ENCODE measurements at regions not wholly inside any gene's neighbourhood (a gene's known extent, or its start where the extent isn't known, plus 50 kb on each side); places are given as distances from the start of the nearest gene placed in this dataset.

GRCh38 chr12:125643055-125643454, 577.8 kb downstream of the AACS start:
- in situ Hi-C loops (cut with MboI; ENCODE audit: low sequenced_read_pairs) = no loop called here

GRCh38 chr12:125645724-125646123, 580.5 kb downstream of the AACS start:
- in situ Hi-C loops (cut with MboI; ENCODE audit: low sequenced_read_pairs) = no loop called here

- in situ Hi-C loops (cut with MboI; ENCODE audit: low sequenced_read_pairs) = no loop called here
Measured at GRCh38 chr12:125650587-125650986, 585.4 kb downstream of the AACS start.

DNA sequence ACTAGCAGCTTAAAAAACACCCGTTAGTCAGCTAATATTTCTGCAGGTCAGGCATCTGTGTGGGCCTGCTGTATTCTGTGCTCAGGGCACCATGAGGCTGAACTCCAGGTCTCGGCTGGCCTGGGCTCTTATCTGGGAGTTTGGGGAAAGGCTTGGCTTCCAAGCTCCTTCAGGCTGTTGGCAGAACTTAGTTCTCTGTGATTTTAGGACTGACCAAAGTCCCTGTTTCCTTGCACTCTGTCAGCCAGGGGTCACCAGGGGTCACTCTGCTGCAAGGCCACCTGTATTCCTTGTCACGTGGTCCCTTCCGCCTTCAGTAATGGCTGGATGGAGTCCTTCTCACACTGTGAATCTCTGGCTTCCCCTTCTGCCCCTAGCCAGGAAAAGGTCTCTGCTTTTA, 586.4 kb downstream of the AACS start:
- in situ Hi-C loops (cut with MboI; ENCODE audit: low sequenced_read_pairs) = no loop called here

GRCh38 chr12:125652681-125653080, 587.4 kb downstream of the AACS start:
- in situ Hi-C loops (cut with MboI; ENCODE audit: low sequenced_read_pairs) = no loop called here

- in situ Hi-C loops (cut with MboI; ENCODE audit: low sequenced_read_pairs) = no loop called here
Measured at GRCh38 chr12:125657681-125658080, 592.4 kb downstream of the AACS start.

DNA sequence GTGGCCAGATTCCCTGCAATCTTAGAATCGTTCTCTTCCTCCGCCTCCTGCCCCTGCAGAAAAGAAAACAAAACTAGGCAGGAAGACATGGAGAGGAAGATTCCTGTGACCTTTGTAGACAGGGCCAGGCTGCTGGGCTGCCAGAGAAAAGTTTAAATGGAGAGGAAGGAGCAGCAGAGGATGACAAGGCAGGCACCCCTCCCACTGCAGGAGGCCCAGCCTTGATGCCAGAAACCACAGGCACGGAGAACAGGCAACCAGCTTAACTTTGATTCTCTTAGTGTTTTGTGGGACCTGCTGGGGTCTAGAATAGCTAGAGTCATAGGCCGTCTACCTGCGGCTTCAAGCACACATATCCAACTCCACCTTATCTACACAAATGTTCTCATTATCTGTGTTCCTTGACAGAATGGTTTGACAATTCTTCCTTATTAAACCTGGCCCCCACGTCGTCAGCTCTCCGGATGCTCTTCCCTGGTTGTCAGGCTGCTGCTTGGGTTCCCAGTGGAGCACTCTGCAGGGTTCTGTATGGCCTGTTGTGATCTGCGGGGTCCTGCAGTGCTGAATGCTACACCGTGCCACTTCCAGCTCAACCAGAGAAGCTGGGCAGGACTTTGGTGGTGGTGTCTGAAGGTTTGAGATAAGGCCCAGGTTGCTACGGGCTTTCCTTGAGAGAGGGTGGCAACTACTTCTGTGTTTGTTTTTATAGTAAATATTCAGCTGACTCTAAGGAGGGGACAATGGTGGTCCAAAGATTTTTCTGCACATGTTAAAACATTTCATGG, 609.5 kb downstream of the AACS start:
- in situ Hi-C loops (cut with MboI; ENCODE audit: low sequenced_read_pairs) = no loop called here

DNA sequence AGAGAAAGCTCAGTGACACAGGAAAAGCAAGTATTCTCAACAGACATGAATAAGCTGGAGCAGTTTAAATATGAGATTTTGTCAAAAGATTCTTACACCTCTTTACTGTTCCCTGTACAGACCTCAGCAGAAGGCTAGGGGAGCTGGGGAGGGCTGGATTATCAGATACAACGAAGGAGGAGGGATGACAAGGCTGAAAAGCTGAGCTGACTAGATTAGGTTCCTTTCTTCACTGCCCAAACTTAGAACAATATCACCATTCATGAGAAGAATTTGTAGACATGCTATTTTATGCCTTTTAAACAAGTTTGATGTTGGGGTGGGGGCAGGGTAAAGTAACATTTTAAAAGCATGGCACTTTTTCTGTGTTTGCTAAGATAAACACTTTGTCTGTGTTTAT, 611.1 kb downstream of the AACS start:
- in situ Hi-C loops (cut with MboI; ENCODE audit: low sequenced_read_pairs) = no loop called here

- in situ Hi-C loops (cut with MboI; ENCODE audit: low sequenced_read_pairs) = no loop called here
Measured at GRCh38 chr12:125677829-125678228, 612.6 kb downstream of the AACS start.

DNA sequence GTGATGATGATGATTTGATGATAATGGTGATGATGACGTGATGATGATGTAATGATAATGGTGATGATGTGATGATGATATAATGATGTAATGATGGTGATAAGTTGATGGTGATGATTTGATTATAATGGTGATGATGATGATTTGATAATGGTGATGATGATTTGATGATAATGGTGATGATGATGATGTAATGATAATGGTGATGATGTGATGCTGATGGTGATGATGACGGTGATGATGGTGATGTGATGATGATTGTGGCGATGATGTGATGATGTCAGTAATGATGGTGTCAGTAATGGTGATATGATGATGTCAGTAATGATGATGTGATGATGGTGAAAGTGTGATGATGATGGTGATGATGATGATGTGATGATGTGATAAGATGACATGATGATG, 613.4 kb downstream of the AACS start:
- in situ Hi-C loops (cut with MboI; ENCODE audit: low sequenced_read_pairs) = no loop called here

GRCh38 chr12:125683748-125684381, 618.6 kb downstream of the AACS start:
- in situ Hi-C loops (cut with MboI; ENCODE audit: low sequenced_read_pairs) = no loop called here

DNA sequence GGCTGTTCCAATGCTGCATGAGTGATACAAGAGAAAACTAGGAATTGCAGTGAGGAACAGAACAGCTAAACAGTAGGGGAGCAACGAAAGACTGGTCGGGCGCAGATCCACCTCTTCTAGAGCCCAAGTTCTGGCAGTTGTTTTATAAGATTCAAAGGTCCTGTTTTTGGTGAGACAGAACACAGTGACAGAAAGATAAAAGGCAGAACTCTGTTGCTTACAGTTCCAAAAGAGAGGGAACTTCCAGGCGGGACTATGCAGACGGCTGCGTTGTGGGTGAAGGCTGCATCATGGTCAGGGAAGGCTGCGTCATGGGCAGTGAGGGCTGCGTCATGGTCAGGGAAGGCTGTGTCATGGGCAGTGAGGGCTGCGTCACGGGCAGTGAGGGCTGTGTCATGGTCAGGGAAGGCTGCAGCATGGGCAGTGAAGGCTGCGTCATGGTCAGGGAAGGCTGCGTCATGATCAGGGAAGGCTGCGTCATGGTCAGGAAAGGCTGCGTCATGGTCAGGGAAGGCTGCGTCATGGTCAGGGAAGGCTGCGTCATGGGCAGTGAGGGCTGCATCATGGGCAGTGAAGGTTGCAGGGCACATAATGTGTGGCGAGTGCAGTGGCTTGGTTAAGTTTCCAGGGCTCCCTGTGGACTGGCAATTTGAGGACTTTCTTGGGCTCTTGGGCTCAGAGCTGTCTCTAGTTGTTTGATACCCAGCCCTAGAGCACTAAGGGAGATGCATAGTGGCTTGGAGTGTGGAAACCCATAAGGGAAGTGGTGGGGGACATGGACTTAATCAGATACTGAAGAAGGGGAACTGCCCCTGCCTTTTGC, 619.9 kb downstream of the AACS start:
- in situ Hi-C loops (cut with MboI; ENCODE audit: low sequenced_read_pairs) = no loop called here

DNA sequence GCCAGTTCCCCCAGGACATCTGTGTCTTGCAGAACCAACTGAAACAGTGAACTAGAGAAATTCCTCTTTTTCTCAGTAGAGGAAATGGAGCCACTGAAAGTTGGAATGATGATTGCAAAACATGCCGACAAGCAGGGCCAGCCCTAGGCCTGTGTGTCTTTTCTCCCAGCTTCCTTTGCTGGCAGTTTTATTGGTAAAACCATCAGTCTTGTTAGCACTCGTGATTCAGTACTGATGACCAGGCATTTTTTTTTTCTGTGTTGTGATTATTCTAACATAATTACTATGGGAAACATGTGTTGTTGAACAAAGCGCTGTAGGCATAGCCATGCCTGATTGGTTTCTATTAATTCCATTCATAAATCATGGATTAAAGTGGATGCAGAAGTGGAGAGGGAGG, 620.7 kb downstream of the AACS start:
- in situ Hi-C loops (cut with MboI; ENCODE audit: low sequenced_read_pairs) = no loop called here

DNA sequence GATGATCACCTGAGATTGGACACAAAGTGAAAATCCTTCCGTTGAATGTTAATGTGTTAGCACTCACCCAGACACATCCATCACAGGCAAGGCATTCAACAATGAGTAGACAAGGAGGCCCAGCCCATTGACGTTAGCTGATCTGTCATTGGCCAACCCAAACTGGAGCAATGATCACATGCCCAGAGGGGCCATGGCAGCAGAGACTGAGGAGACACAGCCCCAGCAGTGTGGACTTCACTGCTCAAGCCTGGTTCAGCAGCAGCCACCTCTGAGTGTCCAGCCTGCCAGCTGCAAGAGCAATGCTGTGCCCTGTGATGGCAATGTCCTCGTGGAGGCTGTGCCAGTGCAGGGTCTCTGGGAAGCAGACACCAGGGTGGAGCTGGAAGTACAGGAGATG, 622.2 kb downstream of the AACS start:
- in situ Hi-C loops (cut with MboI; ENCODE audit: low sequenced_read_pairs) = no loop called here

GRCh38 chr12:125687820-125688219, 622.6 kb downstream of the AACS start:
- in situ Hi-C loops (cut with MboI; ENCODE audit: low sequenced_read_pairs) = no loop called here

GRCh38 chr12:125688223-125688622, 623.0 kb downstream of the AACS start:
- in situ Hi-C loops (cut with MboI; ENCODE audit: low sequenced_read_pairs) = no loop called here

DNA sequence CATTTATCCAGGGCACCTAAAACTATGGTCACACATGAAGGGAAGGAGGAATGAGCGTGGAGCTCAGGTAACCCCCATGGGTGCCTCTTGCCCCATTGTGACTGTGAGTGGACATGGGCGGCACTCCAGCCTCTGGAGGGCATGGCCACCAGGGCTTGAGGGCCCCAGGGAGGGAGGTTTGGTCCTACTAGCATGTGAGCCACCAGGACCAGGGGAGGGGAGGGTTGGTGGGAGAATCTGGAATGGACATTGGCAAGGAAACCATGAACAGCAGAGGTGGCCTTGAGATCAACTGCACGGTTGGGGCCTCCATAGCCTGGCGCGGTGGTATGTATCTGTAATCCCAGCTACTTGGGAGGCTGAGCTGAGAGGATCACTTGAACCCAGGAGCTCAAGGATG, 623.6 kb downstream of the AACS start:
- in situ Hi-C loops (cut with MboI; ENCODE audit: low sequenced_read_pairs) = no loop called here

DNA sequence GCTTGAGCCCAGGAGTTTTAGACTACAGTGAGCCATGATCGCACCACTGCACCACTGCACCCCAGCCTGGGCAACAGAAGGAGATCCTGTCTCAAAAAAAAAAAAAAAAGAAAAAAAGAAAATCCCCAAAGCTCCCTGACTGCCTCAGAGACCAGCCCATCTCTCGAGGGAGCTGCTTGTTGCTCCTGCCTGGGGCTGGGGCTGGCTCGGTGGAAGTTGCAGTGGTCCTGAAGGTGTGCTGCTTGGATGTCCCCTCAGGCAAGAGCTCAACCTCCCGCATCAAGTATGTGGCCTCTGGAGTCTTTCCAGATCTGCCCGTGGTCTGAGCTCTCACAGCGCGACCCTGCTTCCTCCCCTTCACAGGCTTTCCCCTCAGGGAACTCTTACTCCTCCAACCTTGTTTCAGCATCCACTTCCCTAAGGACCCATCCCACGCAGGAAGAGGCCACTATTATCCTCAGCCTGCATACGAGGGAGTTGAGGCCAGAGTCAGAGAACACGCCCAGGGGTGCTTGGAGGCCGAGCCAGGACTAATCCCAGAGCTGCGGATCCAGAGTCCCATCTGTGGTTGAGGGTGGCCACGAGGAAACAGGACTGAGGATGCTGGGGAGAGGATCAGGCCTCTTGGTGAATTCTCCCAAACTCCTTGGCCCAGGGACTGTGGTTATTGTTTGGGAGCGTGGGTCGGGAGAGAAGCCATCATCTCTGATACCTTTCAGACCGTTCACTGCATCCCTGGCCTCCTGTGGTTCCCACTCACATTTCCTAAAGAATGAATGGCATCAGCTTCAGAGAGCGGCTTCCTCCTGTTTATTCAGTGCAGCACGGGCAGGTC, 624.6 kb downstream of the AACS start:
- in situ Hi-C loops (cut with MboI; ENCODE audit: low sequenced_read_pairs) = no loop called here

DNA sequence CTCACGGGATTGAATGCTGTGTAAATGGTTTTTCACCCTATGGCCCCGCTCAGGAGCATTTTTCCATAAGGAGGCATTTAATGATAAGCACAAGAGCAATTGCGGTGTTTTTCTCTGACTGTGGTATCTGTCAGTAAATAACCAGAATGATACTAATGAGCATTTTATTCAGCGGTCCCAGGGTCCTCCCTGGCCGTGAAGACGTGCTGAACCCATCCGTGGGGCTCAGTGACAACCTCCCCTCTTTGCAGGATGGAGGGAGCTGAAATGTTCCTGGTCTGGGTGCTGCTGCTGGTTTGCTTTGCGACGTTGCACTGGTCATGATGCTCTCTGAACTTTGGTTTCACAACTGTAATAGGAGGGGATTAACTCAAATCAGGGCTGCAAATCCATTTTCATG, 625.6 kb downstream of the AACS start:
- in situ Hi-C loops (cut with MboI; ENCODE audit: low sequenced_read_pairs) = no loop called here

- in situ Hi-C loops (cut with MboI; ENCODE audit: low sequenced_read_pairs) = no loop called here
Measured at GRCh38 chr12:125696054-125696453, 630.8 kb downstream of the AACS start.

DNA sequence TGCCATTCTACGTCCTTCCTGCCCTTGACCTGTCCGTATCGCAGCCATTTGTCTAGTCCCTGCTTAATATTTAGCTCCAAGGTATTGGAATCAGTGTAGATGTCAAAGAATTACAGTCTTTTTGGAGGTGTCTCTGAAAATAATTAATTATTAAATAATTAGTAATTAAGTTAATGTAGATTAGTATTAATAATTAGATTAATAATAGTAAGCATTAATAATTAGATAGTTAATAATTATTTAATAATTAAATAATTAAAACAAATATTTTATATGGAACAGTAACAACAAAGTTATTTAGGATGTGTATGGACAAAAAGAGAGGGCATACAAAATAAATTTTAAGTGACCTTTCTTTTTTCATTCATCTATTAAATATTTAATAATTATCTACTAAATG, 639.6 kb downstream of the AACS start:
- in situ Hi-C loops (cut with MboI; ENCODE audit: low sequenced_read_pairs) = no loop called here

All from HL-60/S4 (cell line).